ENCODE measurements at regions not wholly inside any gene's neighbourhood (a gene's known extent, or its start where the extent isn't known, plus 50 kb on each side); places are given as distances from the start of the nearest gene placed in this dataset.

GRCh38 chr9:89935115-89935514, 330.3 kb downstream of the GADD45G start:
- ChIA-PET POLR2A (no interaction called here), CTCF (no interaction called here)
- no peaks in the 10 kb centered on the region for H3K4me1 Mint-ChIP-seq (ENCODE audit: low read depth, unreplicated experiment)
- H3K9me3 ChIP-seq, result no peaks in the 10 kb centered on the region
- H3K36me3 Mint-ChIP-seq (ENCODE audit: insufficient read depth, unreplicated experiment), result no peaks in the 10 kb centered on the region
- no peak overlapping the region for H3K4me3 Mint-ChIP-seq (ENCODE audit: unreplicated experiment)
- intact Hi-C loops (cut with micrococcal nuclease; ENCODE audit: unreplicated experiment), result no loop called here
- H3K27ac Mint-ChIP-seq (ENCODE audit: unreplicated experiment), result no peak overlapping the region
- no peak for DNase-seq
- no peak overlapping the region for H3K4me3 ChIP-seq (ENCODE audit: low read depth, low read length)
- no peaks in the 10 kb centered on the region for H3K4me1 ChIP-seq
- no peaks in the 10 kb centered on the region for H3K27me3 Mint-ChIP-seq (ENCODE audit: insufficient read depth, unreplicated experiment)
- H3K27me3 ChIP-seq (replicated peaks; ENCODE audit: control insufficient read depth, insufficient read depth, low read length), result no peaks in the 10 kb centered on the region
- no peaks in the 10 kb centered on the region for H3K9me3 Mint-ChIP-seq (ENCODE audit: unreplicated experiment)
- TF ChIP-seq CTCF (IDR thresholded peaks at IDR 0.05; ENCODE audit: insufficient read depth in 1 of 2, low read depth in 1 of 2, low read length in 1 of 2, severe bottlenecking in 1 of 2, unreplicated experiment in 1 of 2), result no peak
- no TSS peak for BruUV-seq (replicated peaks)
- no peaks in the 10 kb centered on the region for H3K36me3 ChIP-seq (ENCODE audit: control insufficient read depth, insufficient read depth, low read length)

- H3K27me3 Mint-ChIP-seq (ENCODE audit: insufficient read depth, unreplicated experiment), result no peaks in the 10 kb centered on the region
- CTCF ChIA-PET, result no interaction called here
- no peaks in the 10 kb centered on the region for H3K4me1 Mint-ChIP-seq (ENCODE audit: low read depth, unreplicated experiment)
- H3K9me3 Mint-ChIP-seq (ENCODE audit: unreplicated experiment), result no peaks in the 10 kb centered on the region
- no peaks in the 10 kb centered on the region for H3K27me3 ChIP-seq (replicated peaks; ENCODE audit: control insufficient read depth, insufficient read depth, low read length)
- no peak for TF ChIP-seq CTCF (IDR thresholded peaks at IDR 0.05; ENCODE audit: insufficient read depth in 1 of 2, low read depth in 1 of 2, low read length in 1 of 2, severe bottlenecking in 1 of 2, unreplicated experiment in 1 of 2)
- POLR2A ChIA-PET, result no interaction called here
- BruUV-seq (replicated peaks), result no TSS peak
- H3K27ac Mint-ChIP-seq (ENCODE audit: unreplicated experiment), result no peak overlapping the region
- intact Hi-C loops (cut with micrococcal nuclease; ENCODE audit: unreplicated experiment), result no loop called here
- H3K36me3 Mint-ChIP-seq (ENCODE audit: insufficient read depth, unreplicated experiment), result no peaks in the 10 kb centered on the region
- no peak for DNase-seq
- no peaks in the 10 kb centered on the region for H3K4me1 ChIP-seq
- no peak overlapping the region for H3K4me3 ChIP-seq (ENCODE audit: low read depth, low read length)
- H3K9me3 ChIP-seq, result no peaks in the 10 kb centered on the region
- no peak overlapping the region for H3K4me3 Mint-ChIP-seq (ENCODE audit: unreplicated experiment)
- no peaks in the 10 kb centered on the region for H3K36me3 ChIP-seq (ENCODE audit: control insufficient read depth, insufficient read depth, low read length)
Observed at GRCh38 chr9:89935801-89936200, 331.0 kb downstream of the GADD45G start.

GRCh38 chr9:89937051-89937450, 332.2 kb downstream of the GADD45G start:
- Mint-ChIP-seq H3K27me3 (ENCODE audit: insufficient read depth, unreplicated experiment) (no peaks in the 10 kb centered on the region), H3K4me3 (ENCODE audit: unreplicated experiment) (no peak overlapping the region), H3K36me3 (ENCODE audit: insufficient read depth, unreplicated experiment) (no peaks in the 10 kb centered on the region), H3K4me1 (ENCODE audit: low read depth, unreplicated experiment) (no peaks in the 10 kb centered on the region), H3K27ac (ENCODE audit: unreplicated experiment) (no peak overlapping the region), H3K9me3 (ENCODE audit: unreplicated experiment) (no peaks in the 10 kb centered on the region)
- POLR2A ChIA-PET, result no interaction called here
- H3K4me1 ChIP-seq, result no peaks in the 10 kb centered on the region; the same call in 1 of the 2 replicates
- H3K9me3 ChIP-seq, result no peaks in the 10 kb centered on the region
- no peaks in the 10 kb centered on the region for H3K27me3 ChIP-seq (replicated peaks; ENCODE audit: control insufficient read depth, insufficient read depth, low read length)
- intact Hi-C loops (cut with micrococcal nuclease; ENCODE audit: unreplicated experiment), result no loop called here
- H3K4me3 ChIP-seq (ENCODE audit: low read depth, low read length), result no peak overlapping the region
- CTCF ChIA-PET, result no interaction called here
- no peaks in the 10 kb centered on the region for H3K36me3 ChIP-seq (ENCODE audit: control insufficient read depth, insufficient read depth, low read length)
- no TSS peak for BruUV-seq (replicated peaks)
- no peak for TF ChIP-seq CTCF (IDR thresholded peaks at IDR 0.05; ENCODE audit: insufficient read depth in 1 of 2, low read depth in 1 of 2, low read length in 1 of 2, severe bottlenecking in 1 of 2, unreplicated experiment in 1 of 2)
- no peak for DNase-seq

Measured in Caco-2 (cell line).